Uterus (tissue), 3 donors: ENCODE measurements at regions not wholly inside any gene's neighbourhood (a gene's known extent, or its start where the extent isn't known, plus 50 kb on each side); places are given as distances from the start of the nearest gene placed in this dataset.

ENCODE experiments used
- DNase-seq, 2 donors: peaks; one replicate each; pipeline ENCODE4 v3.0.0-alpha.2; 2019 to 2020
- H3K27ac ChIP-seq, 2 donors: fragments of 200-600 bp; sonication (generic); 1 replicate in 1 of 2; 2 replicates in 1 of 2; pipeline ENCODE4 v1.5.1; 2016 to 2018
- H3K27me3 ChIP-seq, 2 donors: fragments of 200-600 bp; sonication (generic); one replicate each; pipeline ENCODE4 v1.5.1; 2018 to 2019; ENCODE audit warnings: control low read depth in 1 of 2
- H3K36me3 ChIP-seq, 2 donors: fragments of 200-600 bp; sonication (generic); one replicate each; pipeline ENCODE4 v1.5.1; 2019; ENCODE audit warnings: control low read depth in 1 of 2
- H3K4me1 ChIP-seq, 2 donors: fragments of 200-600 bp; sonication (generic); one replicate each; pipeline ENCODE4 v1.5.1; 2018 to 2019; ENCODE audit warnings: control low read depth in 1 of 2
- H3K4me3 ChIP-seq, 2 donors: fragments of 200-600 bp; sonication (generic); 1 replicate in 1 of 2; 2 replicates in 1 of 2; pipeline ENCODE4 v1.5.1; 2018 to 2019; ENCODE audit warnings: mild to moderate bottlenecking in 1 of 2
- H3K9me3 ChIP-seq, 2 donors: fragments of 200-600 bp; sonication (generic); one replicate each; pipeline ENCODE4 v1.5.1; 2019; ENCODE audit warnings: control low read depth in 1 of 2
- CTCF ChIP-seq, 4 experiments: fragments of 200-600 bp in 2 of 4; fragments of 450-650 bp in 2 of 4; sonication (generic) in 2 of 4; IDR thresholded peaks; one replicate each; pipeline ENCODE4 v1.5.1; 2016 to 2019; ENCODE audit warnings: antibody characterized with exemption in 4 of 4, mild to moderate bottlenecking in 2 of 4, moderate library complexity in 1 of 4
- POLR2A ChIP-seq, 2 donors: fragments of 450-650 bp; IDR thresholded peaks; one replicate each; pipeline ENCODE4 v1.6.1; 2016; ENCODE audit warnings: antibody characterized with exemption in 2 of 2, mild to moderate bottlenecking in 1 of 2, moderate library complexity in 1 of 2
- intact Hi-C: fragments of 100-400 bp; cut with DNase I; formaldehyde crosslinking; loops from one replicate; pipeline ENCODE4 v1.15.1; 2023; ENCODE audit warnings: low total_unique reads
- donor health status: DM: yes; HTN: yes; CAD: no.

GRCh38 chr15:66864086-66864830 lies 162.2 kb downstream of the SMAD6 start:
- Histone ChIP-seq H3K4me3 (no peak overlapping the region), H3K27me3 (no peaks in the 10 kb centered on the region), H3K9me3 (no peaks in the 10 kb centered on the region), H3K27ac (no peak overlapping the region), H3K36me3 (no peaks in the 10 kb centered on the region), H3K4me1 (no peaks in the 10 kb centered on the region)
- DNase-seq: no peak
- TF ChIP-seq CTCF (IDR thresholded peaks at IDR 0.05): no peak
- no peak for TF ChIP-seq POLR2A (IDR thresholded peaks at IDR 0.05)
- intact Hi-C loops: no loop called here

DNA sequence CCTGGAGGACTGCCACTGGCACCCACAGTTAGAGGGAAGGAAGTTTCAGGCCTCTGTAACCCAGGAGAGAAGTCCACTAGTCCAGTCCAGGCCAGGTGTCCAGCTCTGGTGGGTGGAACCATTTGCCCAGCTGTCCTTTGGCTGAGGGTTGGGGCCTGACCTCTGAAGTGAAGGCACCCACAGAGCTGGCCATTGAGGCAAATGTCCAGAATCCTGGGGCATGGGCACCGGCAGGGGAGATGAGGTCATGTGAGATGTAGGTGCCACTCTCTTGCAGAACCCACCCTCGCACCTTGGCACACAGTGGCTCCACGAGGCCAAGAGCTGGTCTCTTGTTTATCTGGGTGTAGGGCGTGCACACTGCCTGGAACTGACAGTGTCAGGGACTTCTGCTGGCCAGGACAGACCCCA lies 162.8 kb downstream of the SMAD6 start:
- no peak overlapping the region for H3K27ac ChIP-seq
- H3K9me3 ChIP-seq: no peaks in the 10 kb centered on the region
- TF ChIP-seq POLR2A (IDR thresholded peaks at IDR 0.05) (no peak), CTCF (IDR thresholded peaks at IDR 0.05) (no peak)
- intact Hi-C loops: no loop called here
- H3K4me1 ChIP-seq: no peaks in the 10 kb centered on the region
- no peak overlapping the region for H3K4me3 ChIP-seq
- no peaks in the 10 kb centered on the region for H3K36me3 ChIP-seq
- no peak for DNase-seq
- no peaks in the 10 kb centered on the region for H3K27me3 ChIP-seq

GRCh38 chr15:66865622-66866611 lies 163.9 kb downstream of the SMAD6 start:
- DNase-seq: no peak
- Histone ChIP-seq H3K27ac (no peak overlapping the region), H3K36me3 (no peaks in the 10 kb centered on the region), H3K4me3 (no peak overlapping the region), H3K9me3 (no peaks in the 10 kb centered on the region), H3K4me1 (no peaks in the 10 kb centered on the region), H3K27me3 (no peaks in the 10 kb centered on the region)
- no peak for TF ChIP-seq POLR2A (IDR thresholded peaks at IDR 0.05)
- no peak for TF ChIP-seq CTCF (IDR thresholded peaks at IDR 0.05)
- intact Hi-C loops: no loop called here

- Histone ChIP-seq H3K27me3 (no peaks in the 10 kb centered on the region), H3K4me1 (no peaks in the 10 kb centered on the region), H3K4me3 (no peak overlapping the region), H3K36me3 (no peaks in the 10 kb centered on the region), H3K27ac (no peak overlapping the region), H3K9me3 (peaks cover 0 to 3% of the 10 kb centered on the region in 2 donors)
- DNase-seq: no peak
- TF ChIP-seq POLR2A (IDR thresholded peaks at IDR 0.05): no peak
- TF ChIP-seq CTCF (IDR thresholded peaks at IDR 0.05): no peak
- intact Hi-C loops: no loop called here
Measured at GRCh38 chr15:66866656-66867055, 164.6 kb downstream of the SMAD6 start.

- TF ChIP-seq POLR2A (IDR thresholded peaks at IDR 0.05) (no peak), CTCF (IDR thresholded peaks at IDR 0.05) (no peak)
- intact Hi-C loops: no loop called here
Measured at GRCh38 chr15:66868918-66869317, 166.9 kb downstream of the SMAD6 start.

More at GRCh38 chr15:66868918-66869317, 166.9 kb downstream of the SMAD6 start:
- no peaks in the 10 kb centered on the region for H3K36me3 ChIP-seq
- peaks cover 0 to 3% of the 10 kb centered on the region in 2 donors for H3K9me3 ChIP-seq
- H3K27me3 ChIP-seq: no peaks in the 10 kb centered on the region
- no peak for DNase-seq
- no peaks in the 10 kb centered on the region for H3K4me1 ChIP-seq
- H3K4me3 ChIP-seq: no peak overlapping the region
- no peak overlapping the region for H3K27ac ChIP-seq
